Neural cell (in vitro differentiated cells): ENCODE measurements at regions not wholly inside any gene's neighbourhood (a gene's known extent, or its start where the extent isn't known, plus 50 kb on each side); places are given as distances from the start of the nearest gene placed in this dataset.

Experiments
- H2AFZ ChIP-seq: fragments of 200-600, 300-800 bp; sonication (generic), shearing (Covaris generic); 2 replicates; pipeline ENCODE4 v1.6.0; 2014; ENCODE audit warnings: low read depth, mild to moderate bottlenecking, antibody characterized with exemption, low read length, moderate library complexity
- H3F3A ChIP-seq: fragments of 200-600 bp; shearing (Covaris generic); 2 replicates; pipeline ENCODE4 v1.6.1; 2016; ENCODE audit warnings: mild to moderate bottlenecking, moderate library complexity, mixed read lengths, antibody characterized with exemption, low read length; ENCODE audit not compliant: insufficient read depth, poor library complexity, severe bottlenecking
- H3K27ac ChIP-seq: fragments of 200-600, 300-800 bp; sonication (generic), shearing (Covaris generic); 2 replicates; pipeline ENCODE4 v1.5.1; 2014; ENCODE audit warnings: mild to moderate bottlenecking, low read length, moderate library complexity
- H3K27me3 ChIP-seq: fragments of 300-800, 200-600 bp; sonication (generic), shearing (Covaris generic); 2 replicates; pipeline ENCODE4 v1.6.0; 2014; ENCODE audit warnings: mild to moderate bottlenecking, low read depth, low read length, moderate library complexity; ENCODE audit not compliant: insufficient read depth
- H3K36me3 ChIP-seq: fragments of 300-800, 200-600 bp; sonication (generic), shearing (Covaris generic); 2 replicates; pipeline ENCODE4 v1.5.1; 2014; ENCODE audit warnings: mild to moderate bottlenecking, antibody characterized with exemption, low read length, moderate library complexity; ENCODE audit not compliant: insufficient read depth
- H3K4me2 ChIP-seq: fragments of 300-800, 200-600 bp; sonication (generic), shearing (Covaris generic); 2 replicates; pipeline ENCODE4 v1.6.0; 2014; ENCODE audit warnings: mild to moderate bottlenecking, low read length
- H3K4me3 ChIP-seq: fragments of 300-800, 200-600 bp; sonication (generic), shearing (Covaris generic); 2 replicates; pipeline ENCODE4 v1.5.1; 2014; ENCODE audit warnings: mild to moderate bottlenecking, low read length, moderate library complexity
- H3K79me2 ChIP-seq: fragments of 200-600 bp; shearing (Covaris generic); replicated peaks from 2 replicates; pipeline ENCODE4 v1.6.0; 2014; ENCODE audit warnings: mild to moderate bottlenecking, low read length, moderate library complexity; ENCODE audit not compliant: insufficient read depth
- H3K9ac ChIP-seq: fragments of 300-800, 200-600 bp; sonication (generic), shearing (Covaris generic); 2 replicates; pipeline ENCODE4 v1.6.1; 2016; ENCODE audit warnings: mild to moderate bottlenecking, low read length, mixed read lengths
- H3K9me2 ChIP-seq: fragments of 200-600 bp; shearing (Covaris generic); 2 replicates; pipeline ENCODE4 v1.6.1; 2016; ENCODE audit warnings: mild to moderate bottlenecking, low read length, mixed read lengths; ENCODE audit not compliant: insufficient read depth
- H3K9me3 ChIP-seq: fragments of 200-600, 300-800 bp; sonication (generic), shearing (Covaris generic); 2 replicates; pipeline ENCODE4 v1.6.1; 2016; ENCODE audit warnings: mild to moderate bottlenecking, mixed run types, low read length, moderate library complexity, mixed read lengths
- H4K20me1 ChIP-seq: fragments of 200-600 bp; shearing (Covaris generic); 2 replicates; pipeline ENCODE4 v1.6.1; 2016; ENCODE audit warnings: mild to moderate bottlenecking, mixed run types; ENCODE audit not compliant: insufficient read depth
- CTCF ChIP-seq: fragments of 450-650 bp; IDR thresholded peaks from 2 replicates; pipeline ENCODE4 v1.5.1; 2014; ENCODE audit warnings: antibody characterized with exemption, mild to moderate bottlenecking, moderate library complexity; ENCODE audit not compliant: poor library complexity, severe bottlenecking
- EP300 ChIP-seq: fragments of 450-650 bp; conservative IDR thresholded peaks from 2 replicates; pipeline ENCODE4 v1.6.1; 2014; ENCODE audit warnings: antibody characterized with exemption, mild to moderate bottlenecking, moderate library complexity; ENCODE audit not compliant: poor library complexity, severe bottlenecking
- EZH2 ChIP-seq: fragments of 200-600, 300-800 bp; shearing (Covaris generic), sonication (generic); IDR thresholded peaks from 2 replicates; pipeline ENCODE4 v1.6.1; 2014; ENCODE audit warnings: antibody characterized with exemption, low read length, borderline replicate concordance, mild to moderate bottlenecking; ENCODE audit not compliant: insufficient read depth, poor library complexity, severe bottlenecking
- MXI1 ChIP-seq: fragments of 450-650 bp; conservative IDR thresholded peaks from 2 replicates; pipeline ENCODE4 v1.6.1; 2014; ENCODE audit warnings: antibody characterized with exemption, mild to moderate bottlenecking; ENCODE audit not compliant: poor library complexity, severe bottlenecking
- POLR2AphosphoS5 ChIP-seq: IDR thresholded peaks from 2 replicates; pipeline ENCODE4 v1.6.1; 2012
- RAD21 ChIP-seq: fragments of 450-650 bp; conservative IDR thresholded peaks from 2 replicates; pipeline ENCODE4 v1.6.1; 2014; ENCODE audit warnings: antibody characterized with exemption, mild to moderate bottlenecking, moderate library complexity
- SMC3 ChIP-seq: fragments of 450-650 bp; conservative IDR thresholded peaks from 2 replicates; pipeline ENCODE4 v1.6.1; 2014; ENCODE audit warnings: antibody characterized with exemption, mild to moderate bottlenecking, moderate library complexity; ENCODE audit not compliant: poor library complexity
- TAF1 ChIP-seq: IDR thresholded peaks from 2 replicates; pipeline ENCODE4 v1.6.1; 2012; ENCODE audit warnings: low read depth
- TF ChIP-seq, protein P1 (sequence below): IDR thresholded peaks from 2 replicates; pipeline ENCODE4 v1.6.1; 2012; ENCODE audit warnings: borderline replicate concordance

DNA sequence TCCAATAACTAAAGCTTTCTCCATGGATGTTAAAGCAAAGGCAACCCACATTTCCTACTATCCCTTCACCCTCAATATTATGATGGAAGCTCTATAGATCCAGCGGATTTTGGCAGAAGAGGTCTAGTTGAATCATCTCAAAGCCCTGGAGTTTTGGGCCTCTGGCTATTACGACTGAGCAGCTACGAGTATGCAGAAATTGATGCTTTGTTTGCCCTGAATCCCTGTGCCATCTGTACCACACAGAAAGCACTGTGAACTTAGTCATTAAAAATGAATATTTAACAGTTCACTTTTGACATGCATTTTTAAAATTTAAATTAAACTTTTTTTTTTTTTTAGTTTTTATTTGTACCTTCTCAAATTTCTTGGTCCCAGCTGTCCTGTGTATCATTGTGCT, 705.4 kb upstream of the PTBP2 start:
- no peaks in the 10 kb centered on the region for H3K36me3 ChIP-seq
- no peak for TF ChIP-seq SMC3
- H3K9ac ChIP-seq, result no peak overlapping the region

DNA sequence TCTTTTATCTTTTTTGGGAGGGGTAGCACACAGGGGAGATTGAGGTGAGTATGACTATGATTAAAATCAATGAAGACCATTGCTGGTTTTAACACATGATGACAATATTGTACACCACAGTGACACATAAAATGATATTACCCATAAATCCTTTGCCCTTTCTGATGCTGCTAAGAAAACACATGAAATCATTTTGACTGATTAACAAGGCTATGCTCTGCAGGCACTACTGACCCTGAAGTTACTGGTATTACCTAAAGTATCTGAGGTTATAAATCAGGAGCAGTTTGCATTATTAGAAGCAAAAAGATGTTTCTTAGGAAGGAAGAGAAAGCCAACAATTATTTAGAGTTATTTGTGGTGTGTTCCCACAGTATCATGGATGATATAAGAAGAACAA, 701.2 kb upstream of the PTBP2 start:
- Histone ChIP-seq H3K27me3 (no peaks in the 10 kb centered on the region), H2AFZ (no peak overlapping the region), H3F3A (no peaks in the 10 kb centered on the region), H3K4me2 (no peak overlapping the region), H3K36me3 (no peaks in the 10 kb centered on the region), H3K4me3 (no peak overlapping the region), H3K9me3 (no peaks in the 10 kb centered on the region), H3K79me2 (no peaks in the 10 kb centered on the region), H3K9ac (no peak overlapping the region), H4K20me1 (no peaks in the 10 kb centered on the region), H3K9me2 (no peaks in the 10 kb centered on the region), H3K27ac (no peak overlapping the region)
- TF ChIP-seq, protein P1, sequence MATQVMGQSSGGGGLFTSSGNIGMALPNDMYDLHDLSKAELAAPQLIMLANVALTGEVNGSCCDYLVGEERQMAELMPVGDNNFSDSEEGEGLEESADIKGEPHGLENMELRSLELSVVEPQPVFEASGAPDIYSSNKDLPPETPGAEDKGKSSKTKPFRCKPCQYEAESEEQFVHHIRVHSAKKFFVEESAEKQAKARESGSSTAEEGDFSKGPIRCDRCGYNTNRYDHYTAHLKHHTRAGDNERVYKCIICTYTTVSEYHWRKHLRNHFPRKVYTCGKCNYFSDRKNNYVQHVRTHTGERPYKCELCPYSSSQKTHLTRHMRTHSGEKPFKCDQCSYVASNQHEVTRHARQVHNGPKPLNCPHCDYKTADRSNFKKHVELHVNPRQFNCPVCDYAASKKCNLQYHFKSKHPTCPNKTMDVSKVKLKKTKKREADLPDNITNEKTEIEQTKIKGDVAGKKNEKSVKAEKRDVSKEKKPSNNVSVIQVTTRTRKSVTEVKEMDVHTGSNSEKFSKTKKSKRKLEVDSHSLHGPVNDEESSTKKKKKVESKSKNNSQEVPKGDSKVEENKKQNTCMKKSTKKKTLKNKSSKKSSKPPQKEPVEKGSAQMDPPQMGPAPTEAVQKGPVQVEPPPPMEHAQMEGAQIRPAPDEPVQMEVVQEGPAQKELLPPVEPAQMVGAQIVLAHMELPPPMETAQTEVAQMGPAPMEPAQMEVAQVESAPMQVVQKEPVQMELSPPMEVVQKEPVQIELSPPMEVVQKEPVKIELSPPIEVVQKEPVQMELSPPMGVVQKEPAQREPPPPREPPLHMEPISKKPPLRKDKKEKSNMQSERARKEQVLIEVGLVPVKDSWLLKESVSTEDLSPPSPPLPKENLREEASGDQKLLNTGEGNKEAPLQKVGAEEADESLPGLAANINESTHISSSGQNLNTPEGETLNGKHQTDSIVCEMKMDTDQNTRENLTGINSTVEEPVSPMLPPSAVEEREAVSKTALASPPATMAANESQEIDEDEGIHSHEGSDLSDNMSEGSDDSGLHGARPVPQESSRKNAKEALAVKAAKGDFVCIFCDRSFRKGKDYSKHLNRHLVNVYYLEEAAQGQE, result no peak
- TF ChIP-seq EZH2 (no peak), TAF1 (no peak), MXI1 (no peak), POLR2AphosphoS5 (no peak), SMC3 (no peak), CTCF (no peak), EP300 (no peak), RAD21 (no peak)

More for the DNA sequence above, 705.4 kb upstream of the PTBP2 start:
- H3F3A ChIP-seq, result no peaks in the 10 kb centered on the region
- H3K27ac ChIP-seq, result no peak overlapping the region
- H3K79me2 ChIP-seq, result no peaks in the 10 kb centered on the region
- H3K4me2 ChIP-seq, result no peak overlapping the region
- H2AFZ ChIP-seq, result no peak overlapping the region
- H4K20me1 ChIP-seq, result no peaks in the 10 kb centered on the region
- H3K9me2 ChIP-seq, result no peaks in the 10 kb centered on the region
- H3K27me3 ChIP-seq, result no peaks in the 10 kb centered on the region
- no peak overlapping the region for H3K4me3 ChIP-seq
- H3K9me3 ChIP-seq, result no peaks in the 10 kb centered on the region

DNA sequence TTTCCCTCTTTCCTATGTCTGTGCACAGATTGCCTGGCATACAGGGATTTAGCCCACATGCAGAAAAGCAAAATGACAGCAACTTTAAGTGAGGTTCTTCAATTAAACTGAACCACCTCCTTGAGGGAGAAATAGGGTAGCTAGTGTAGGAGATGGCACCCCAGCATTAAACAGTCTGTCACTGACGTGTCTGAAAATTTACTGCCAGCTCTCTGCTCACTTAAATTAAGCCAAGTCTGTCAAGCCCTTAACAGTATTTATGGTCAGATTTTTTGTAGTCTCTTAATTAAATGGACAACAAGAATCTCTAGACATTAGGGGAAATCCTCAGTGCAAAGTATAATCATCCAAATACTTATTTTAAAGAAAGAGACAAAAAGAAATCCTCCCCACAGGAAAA, 696.5 kb upstream of the PTBP2 start:
- peaks cover 6% of the 10 kb centered on the region for H3K9me3 ChIP-seq
- H3K27ac ChIP-seq, result no peak overlapping the region
- no peaks in the 10 kb centered on the region for H4K20me1 ChIP-seq
- TF ChIP-seq SMC3, result no peak
- no peak for TF ChIP-seq TAF1
- TF ChIP-seq RAD21, result no peak
- TF ChIP-seq EP300, result no peak
- TF ChIP-seq, protein P1, result no peak
- no peak for TF ChIP-seq POLR2AphosphoS5
- TF ChIP-seq CTCF, result no peak
- no peak for TF ChIP-seq EZH2
- TF ChIP-seq MXI1, result no peak
- no peaks in the 10 kb centered on the region for H3K36me3 ChIP-seq
- no peak overlapping the region for H3K9ac ChIP-seq
- no peak overlapping the region for H3K4me3 ChIP-seq
- H3K9me2 ChIP-seq, result no peaks in the 10 kb centered on the region
- no peaks in the 10 kb centered on the region for H3K79me2 ChIP-seq
- H3K27me3 ChIP-seq, result no peaks in the 10 kb centered on the region
- no peak overlapping the region for H2AFZ ChIP-seq
- no peaks in the 10 kb centered on the region for H3F3A ChIP-seq
- H3K4me2 ChIP-seq, result no peak overlapping the region
